Adrenal gland (tissue), 5 donors: ENCODE measurements at regions not wholly inside any gene's neighbourhood (a gene's known extent, or its start where the extent isn't known, plus 50 kb on each side); places are given as distances from the start of the nearest gene placed in this dataset.

ENCODE experiments used
- POLR2A ChIP-seq, 2 donors: fragments of 450-650 bp; IDR thresholded peaks; one replicate each; pipeline ENCODE4 v1.6.1; 2017; ENCODE audit warnings: antibody characterized with exemption in 2 of 2, mild to moderate bottlenecking in 2 of 2, moderate library complexity in 1 of 2
- TF ChIP-seq, protein P1 (sequence below), 6 experiments: fragments of 450-650 bp in 4 of 6; fragments of 200-600 bp in 2 of 6; sonication (generic) in 1 of 6; IDR thresholded peaks; 1 replicate in 5 of 6; 2 replicates in 1 of 6; pipeline versions ENCODE4 v1.5.1 to v1.8.0; 2016 to 2021; ENCODE audit warnings: antibody characterized with exemption in 6 of 6, mild to moderate bottlenecking in 2 of 6, moderate library complexity in 1 of 6
- donor health status: DM: no; HTN: no; CAD: no.

GRCh38 chr5:92369587-92369986 lies 986.5 kb upstream of the ARRDC3 start:
- TF ChIP-seq, protein P1, sequence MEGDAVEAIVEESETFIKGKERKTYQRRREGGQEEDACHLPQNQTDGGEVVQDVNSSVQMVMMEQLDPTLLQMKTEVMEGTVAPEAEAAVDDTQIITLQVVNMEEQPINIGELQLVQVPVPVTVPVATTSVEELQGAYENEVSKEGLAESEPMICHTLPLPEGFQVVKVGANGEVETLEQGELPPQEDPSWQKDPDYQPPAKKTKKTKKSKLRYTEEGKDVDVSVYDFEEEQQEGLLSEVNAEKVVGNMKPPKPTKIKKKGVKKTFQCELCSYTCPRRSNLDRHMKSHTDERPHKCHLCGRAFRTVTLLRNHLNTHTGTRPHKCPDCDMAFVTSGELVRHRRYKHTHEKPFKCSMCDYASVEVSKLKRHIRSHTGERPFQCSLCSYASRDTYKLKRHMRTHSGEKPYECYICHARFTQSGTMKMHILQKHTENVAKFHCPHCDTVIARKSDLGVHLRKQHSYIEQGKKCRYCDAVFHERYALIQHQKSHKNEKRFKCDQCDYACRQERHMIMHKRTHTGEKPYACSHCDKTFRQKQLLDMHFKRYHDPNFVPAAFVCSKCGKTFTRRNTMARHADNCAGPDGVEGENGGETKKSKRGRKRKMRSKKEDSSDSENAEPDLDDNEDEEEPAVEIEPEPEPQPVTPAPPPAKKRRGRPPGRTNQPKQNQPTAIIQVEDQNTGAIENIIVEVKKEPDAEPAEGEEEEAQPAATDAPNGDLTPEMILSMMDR (IDR thresholded peaks at IDR 0.05): no peak
- TF ChIP-seq POLR2A (IDR thresholded peaks at IDR 0.05): no peak
